SK-N-SH treated with all-trans-retinoic acid at 6 μM for 48 hours (cell line): ENCODE measurements at regions not wholly inside any gene's neighbourhood (a gene's known extent, or its start where the extent isn't known, plus 50 kb on each side); places are given as distances from the start of the nearest gene placed in this dataset.

Experiments used
- ATAC-seq: fragments of 200-7000 bp; cut with Tn5 transposase; 3 replicates; pipeline ENCODE4 v1.9.1; 2020; ENCODE audit warnings: mild to moderate bottlenecking, moderate library complexity
- ARNTL ChIP-seq: fragments of 450-650 bp; formaldehyde crosslinking; IDR thresholded peaks from 2 replicates; pipeline ENCODE4 v1.5.0; 2020; ENCODE audit warnings: low read depth, mild to moderate bottlenecking, moderate library complexity, borderline replicate concordance
- BACH2 ChIP-seq: fragments of 250-450 bp; sonication (Bioruptor Pico); IDR thresholded peaks from 2 replicates; pipeline ENCODE4 v1.9.0; 2021; ENCODE audit warnings: mild to moderate bottlenecking, borderline replicate concordance
- CSDC2 ChIP-seq: fragments of 250-450 bp; sonication (Bioruptor Pico); IDR thresholded peaks from 2 replicates; pipeline ENCODE4 v1.5.0; 2020; ENCODE audit warnings: mild to moderate bottlenecking, moderate library complexity
- ESRRG ChIP-seq: fragments of 250-450 bp; sonication (Bioruptor Pico); IDR thresholded peaks from 2 replicates; pipeline ENCODE4 v1.6.1; 2021; ENCODE audit warnings: mild to moderate bottlenecking
- GLIS3 ChIP-seq: fragments of 250-450 bp; sonication (Bioruptor Pico); IDR thresholded peaks from 2 replicates; pipeline ENCODE4 v1.5.0; 2020; ENCODE audit warnings: mild to moderate bottlenecking, moderate library complexity
- ISL1 ChIP-seq: fragments of 250-450 bp; sonication (Bioruptor Pico); IDR thresholded peaks from 2 replicates; pipeline ENCODE4 v2.1.2; 2022; ENCODE audit warnings: mild to moderate bottlenecking, moderate library complexity
- OSR1 ChIP-seq: fragments of 250-450 bp; sonication (Bioruptor Pico); IDR thresholded peaks from 2 replicates; pipeline ENCODE4 v1.8.0; 2022; ENCODE audit warnings: moderate library complexity, mild to moderate bottlenecking, inconsistent platforms
- PATZ1 ChIP-seq: fragments of 250-450 bp; sonication (Bioruptor Pico); IDR thresholded peaks from 2 replicates; pipeline ENCODE4 v1.8.0; 2020; ENCODE audit warnings: mild to moderate bottlenecking, moderate library complexity, borderline replicate concordance
- PPARA ChIP-seq: fragments of 250-450 bp; sonication (Bioruptor Pico); IDR thresholded peaks from 2 replicates; pipeline ENCODE4 v1.5.0; 2020; ENCODE audit warnings: mild to moderate bottlenecking, borderline replicate concordance
- RARB ChIP-seq: fragments of 250-450 bp; sonication (Bioruptor Pico); IDR thresholded peaks from 2 replicates; pipeline ENCODE4 v1.8.0; 2021; ENCODE audit warnings: mild to moderate bottlenecking, moderate library complexity
- SNAI2 ChIP-seq: fragments of 250-450 bp; sonication (Bioruptor Pico); IDR thresholded peaks from 2 replicates; pipeline ENCODE4 v1.5.0; 2020; ENCODE audit warnings: mild to moderate bottlenecking, moderate library complexity
- TOX ChIP-seq: fragments of 250-450 bp; sonication (Bioruptor Pico); IDR thresholded peaks from 2 replicates; pipeline ENCODE4 v1.8.0; 2021; ENCODE audit warnings: mild to moderate bottlenecking, moderate library complexity, borderline replicate concordance
- TSHZ2 ChIP-seq: fragments of 250-450 bp; sonication (Bioruptor Pico); IDR thresholded peaks from 2 replicates; pipeline ENCODE4 v1.5.0; 2020; ENCODE audit warnings: mild to moderate bottlenecking, moderate library complexity
- ZC3H10 ChIP-seq: fragments of 250-450 bp; sonication (Bioruptor Pico); IDR thresholded peaks from 2 replicates; pipeline ENCODE4 v1.5.1; 2021; ENCODE audit warnings: mild to moderate bottlenecking, moderate library complexity
- ZFP3 ChIP-seq: fragments of 250-450 bp; sonication (Bioruptor Pico); IDR thresholded peaks from 2 replicates; pipeline ENCODE4 v1.5.0; 2020; ENCODE audit warnings: mild to moderate bottlenecking, moderate library complexity
- ZFP30 ChIP-seq: fragments of 450-650 bp; formaldehyde crosslinking; IDR thresholded peaks from 2 replicates; pipeline ENCODE4 v1.5.0; 2022; ENCODE audit warnings: mild to moderate bottlenecking, moderate library complexity
- ZNF565 ChIP-seq: fragments of 450-650 bp; formaldehyde crosslinking; conservative IDR thresholded peaks from 2 replicates; pipeline ENCODE4 v1.5.0; 2020; ENCODE audit warnings: low read depth, mild to moderate bottlenecking, moderate library complexity
- ZNF70 ChIP-seq: fragments of 450-650 bp; formaldehyde crosslinking; IDR thresholded peaks from 2 replicates; pipeline ENCODE4 v1.5.0; 2020; ENCODE audit warnings: mild to moderate bottlenecking, moderate library complexity
- ZNF8 ChIP-seq: fragments of 450-650 bp; formaldehyde crosslinking; IDR thresholded peaks from 2 replicates; pipeline ENCODE4 v1.5.0; 2020; ENCODE audit warnings: mild to moderate bottlenecking, moderate library complexity
- TF ChIP-seq, protein P1 (sequence below): fragments of 250-450 bp; sonication (Bioruptor Pico); IDR thresholded peaks from 2 replicates; pipeline ENCODE4 v1.5.1; 2020; ENCODE audit warnings: low read depth, mild to moderate bottlenecking, moderate library complexity

GRCh38 chr5:173790836-173791546 lies 97.2 kb upstream of the CPEB4 start (continued):
- TF ChIP-seq, protein P1, sequence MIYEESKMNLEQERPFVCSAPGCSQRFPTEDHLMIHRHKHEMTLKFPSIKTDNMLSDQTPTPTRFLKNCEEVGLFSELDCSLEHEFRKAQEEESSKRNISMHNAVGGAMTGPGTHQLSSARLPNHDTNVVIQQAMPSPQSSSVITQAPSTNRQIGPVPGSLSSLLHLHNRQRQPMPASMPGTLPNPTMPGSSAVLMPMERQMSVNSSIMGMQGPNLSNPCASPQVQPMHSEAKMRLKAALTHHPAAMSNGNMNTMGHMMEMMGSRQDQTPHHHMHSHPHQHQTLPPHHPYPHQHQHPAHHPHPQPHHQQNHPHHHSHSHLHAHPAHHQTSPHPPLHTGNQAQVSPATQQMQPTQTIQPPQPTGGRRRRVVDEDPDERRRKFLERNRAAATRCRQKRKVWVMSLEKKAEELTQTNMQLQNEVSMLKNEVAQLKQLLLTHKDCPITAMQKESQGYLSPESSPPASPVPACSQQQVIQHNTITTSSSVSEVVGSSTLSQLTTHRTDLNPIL (CRISPR knock-in tag): no peak
- no peak for TF ChIP-seq PATZ1
- no peak for TF ChIP-seq PPARA (CRISPR knock-in tag)
- TF ChIP-seq, all 23 proteins: peak for 0

DNA sequence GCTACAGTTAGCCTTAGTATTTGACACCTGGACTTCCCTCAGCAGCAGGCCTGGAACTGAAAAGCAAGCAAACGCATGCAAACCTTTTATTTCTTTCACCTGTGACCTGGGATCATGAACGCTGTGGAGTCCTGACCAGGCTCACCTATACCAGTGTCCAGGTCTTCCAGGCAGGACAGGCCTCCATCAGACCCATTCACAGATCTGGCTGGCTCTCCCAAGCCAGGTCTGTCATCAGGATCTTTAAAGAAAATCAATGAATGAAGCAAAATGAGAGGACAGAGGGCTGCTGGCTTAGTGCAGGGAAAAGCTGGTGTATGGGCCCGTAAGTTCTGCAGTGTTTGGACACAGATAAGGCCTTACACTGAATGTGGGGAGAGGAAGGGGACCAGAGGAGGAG lies 96.3 kb upstream of the CPEB4 start:
- no peak for ATAC-seq
- TF ChIP-seq, protein P1 (CRISPR knock-in tag): no peak
- TF ChIP-seq GLIS3 (CRISPR knock-in tag) (no peak), CSDC2 (CRISPR knock-in tag) (no peak), TOX (CRISPR knock-in tag) (no peak), ZNF565 (CRISPR knock-in tag) (no peak), TSHZ2 (CRISPR knock-in tag) (no peak), RARB (no peak), ZFP30 (CRISPR knock-in tag) (no peak), ARNTL (CRISPR knock-in tag) (no peak), OSR1 (CRISPR knock-in tag) (no peak), BACH2 (CRISPR knock-in tag) (no peak), ZFP3 (no peak), ZNF8 (CRISPR knock-in tag) (no peak), ZC3H10 (no peak)

DNA sequence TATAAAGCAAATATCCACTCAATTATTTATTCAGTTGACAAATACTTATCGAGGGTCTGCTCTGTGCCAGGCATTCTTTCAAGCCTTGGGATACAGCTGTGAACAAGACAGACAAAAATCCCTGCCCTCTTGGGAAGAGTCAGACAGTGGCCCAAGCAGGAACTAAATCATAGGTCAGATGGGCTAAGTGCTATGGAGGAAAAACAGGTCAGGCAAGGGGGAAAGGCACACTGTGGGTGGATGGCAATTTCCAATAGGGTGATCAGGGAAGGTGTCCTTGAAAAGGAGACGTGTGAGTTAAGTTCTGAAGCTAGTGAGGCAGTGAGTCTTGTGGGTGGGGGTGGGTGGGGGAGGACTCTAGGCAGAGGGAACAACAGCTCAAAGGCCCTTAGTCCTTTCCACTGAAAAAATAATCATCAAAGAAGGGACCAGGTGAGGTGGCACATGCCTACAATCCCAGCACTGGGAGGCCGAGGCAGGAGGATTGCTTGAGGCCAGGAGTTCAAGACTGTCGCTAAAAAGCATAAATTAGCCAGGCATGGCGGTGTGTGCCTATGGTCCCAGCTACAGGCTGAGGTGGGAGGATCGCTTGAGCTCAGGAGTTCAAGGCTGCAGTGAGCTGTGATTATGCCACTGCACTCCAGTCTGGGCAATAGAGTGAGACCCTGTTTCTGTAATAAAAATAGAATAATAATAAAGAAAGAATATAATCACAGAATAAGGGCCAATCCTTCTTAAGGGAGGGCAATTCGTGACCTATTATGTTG lies 95.2 kb upstream of the CPEB4 start:
- ATAC-seq: no peak
- no peak for TF ChIP-seq TOX (CRISPR knock-in tag)
- TF ChIP-seq ARNTL (CRISPR knock-in tag): no peak
- TF ChIP-seq RARB: no peak
- TF ChIP-seq SNAI2 (CRISPR knock-in tag): no peak
- no peak for TF ChIP-seq ZC3H10
- no peak for TF ChIP-seq ZNF70 (CRISPR knock-in tag)
- no peak for TF ChIP-seq ISL1 (CRISPR knock-in tag)
- no peak for TF ChIP-seq ESRRG
- no peak for TF ChIP-seq OSR1 (CRISPR knock-in tag)
- TF ChIP-seq GLIS3 (CRISPR knock-in tag): no peak
- TF ChIP-seq PATZ1: no peak
